ENCODE measurements at regions not wholly inside any gene's neighbourhood (a gene's known extent, or its start where the extent isn't known, plus 50 kb on each side); places are given as distances from the start of the nearest gene placed in this dataset.
"Not testable (repeated sequence)": the region's sequence is repeated elsewhere in the genome, so short reads cannot be mapped to it uniquely, and the experiment has no call there.

DNA sequence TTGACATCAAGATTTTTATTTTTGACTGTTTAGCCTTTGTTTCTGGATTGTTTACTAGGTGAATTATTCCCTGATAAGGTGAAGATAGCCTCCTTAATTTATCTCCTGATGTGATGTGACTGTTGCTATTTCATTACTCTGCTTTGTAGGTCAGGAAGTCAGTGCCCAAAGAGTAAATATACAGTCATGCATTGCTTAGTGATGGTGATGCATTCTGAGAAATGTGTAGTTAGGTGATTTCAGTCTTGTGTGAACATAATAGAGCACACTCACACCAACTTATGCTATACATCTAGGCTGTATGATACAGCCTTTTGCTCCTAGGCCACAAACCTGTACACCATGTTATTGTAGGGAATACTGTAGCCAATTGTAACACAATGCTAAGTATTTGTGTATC, 102.4 kb upstream of the THUMPD2 start:
- no peaks in the 10 kb centered on the region for H3K36me3 Mint-ChIP-seq (ENCODE audit: low read depth)
- TF ChIP-seq CTCF (IDR thresholded peaks at IDR 0.05), result no peak
- peaks cover 3% of the 10 kb centered on the region for H3K27me3 Mint-ChIP-seq (ENCODE audit: low read depth, poor library complexity)
- H3K4me1 Mint-ChIP-seq, result no peaks in the 10 kb centered on the region
- peaks cover 13% of the 10 kb centered on the region for H3K9me3 Mint-ChIP-seq
- H3K27ac Mint-ChIP-seq, result no peak overlapping the region
- no peak for DNase-seq
- H3K4me3 Mint-ChIP-seq, result no peak overlapping the region

- H3K36me3 Mint-ChIP-seq (ENCODE audit: low read depth); H3K27me3 Mint-ChIP-seq (ENCODE audit: low read depth, poor library complexity); H3K4me1 Mint-ChIP-seq; H3K4me3 Mint-ChIP-seq; H3K27ac Mint-ChIP-seq; DNase-seq: not testable (repeated sequence)
- peaks cover 13% of the 10 kb centered on the region for H3K9me3 Mint-ChIP-seq
Measured at GRCh38 chr2:39879001-39879400, 99.9 kb upstream of the THUMPD2 start.

DNA sequence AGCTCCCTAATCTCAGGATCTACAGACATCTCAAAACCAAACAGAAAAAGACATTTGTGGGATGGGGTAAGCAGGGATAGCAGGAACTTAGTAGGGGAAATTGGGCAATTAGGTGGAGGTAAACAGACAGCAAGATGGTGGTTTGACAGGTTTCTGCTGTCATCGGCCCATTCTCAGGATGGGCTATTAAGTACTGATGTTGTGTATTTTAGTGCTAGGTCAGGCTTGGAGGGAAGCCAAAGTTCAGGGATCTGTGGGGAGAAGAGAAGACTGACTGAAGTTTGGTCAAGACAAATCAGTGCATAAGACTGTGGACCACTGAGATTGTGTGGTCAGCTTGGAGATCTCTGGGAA, 96.8 kb upstream of the THUMPD2 start:
- no peak for DNase-seq
- Mint-ChIP-seq H3K27ac (no peak overlapping the region), H3K27me3 (ENCODE audit: low read depth, poor library complexity) (no peaks in the 10 kb centered on the region), H3K36me3 (ENCODE audit: low read depth) (no peaks in the 10 kb centered on the region), H3K4me3 (no peak overlapping the region), H3K9me3 (peaks cover 13% of the 10 kb centered on the region), H3K4me1 (no peaks in the 10 kb centered on the region)
- no peak for TF ChIP-seq CTCF (IDR thresholded peaks at IDR 0.05)

- H3K4me1 Mint-ChIP-seq, result no peaks in the 10 kb centered on the region
- TF ChIP-seq CTCF (IDR thresholded peaks at IDR 0.05), result no peak
- no peaks in the 10 kb centered on the region for H3K27me3 Mint-ChIP-seq (ENCODE audit: low read depth, poor library complexity)
- no peak overlapping the region for H3K27ac Mint-ChIP-seq
- DNase-seq, result no peak
- no peaks in the 10 kb centered on the region for H3K36me3 Mint-ChIP-seq (ENCODE audit: low read depth)
- no peak overlapping the region for H3K4me3 Mint-ChIP-seq
- H3K9me3 Mint-ChIP-seq, result peaks cover 13% of the 10 kb centered on the region
Measured at GRCh38 chr2:39875182-39875913, 96.3 kb upstream of the THUMPD2 start.

DNA sequence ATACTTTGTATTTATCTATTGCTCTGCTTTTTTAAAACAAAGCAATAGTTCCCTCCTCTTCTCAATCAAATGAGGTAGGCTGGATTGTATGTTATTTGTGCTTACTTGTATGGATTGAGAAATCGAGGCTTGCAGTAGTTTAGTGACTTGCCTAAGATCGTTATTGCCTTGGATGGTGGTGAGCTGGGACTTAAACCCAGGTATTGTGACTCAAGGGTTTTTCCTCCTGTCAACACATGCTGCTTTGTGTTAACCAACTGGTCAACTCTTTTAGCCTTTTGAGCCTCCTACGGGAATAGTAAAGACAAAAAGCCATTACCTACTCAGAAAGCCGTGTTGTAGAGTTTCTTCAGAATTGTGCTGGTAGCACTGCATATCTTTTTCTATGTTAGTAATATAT, 95.2 kb upstream of the THUMPD2 start:
- no peaks in the 10 kb centered on the region for H3K36me3 Mint-ChIP-seq (ENCODE audit: low read depth)
- no peak overlapping the region for H3K4me3 Mint-ChIP-seq
- peaks cover 8% of the 10 kb centered on the region for H3K9me3 Mint-ChIP-seq
- no peak overlapping the region for H3K27ac Mint-ChIP-seq
- no peak for TF ChIP-seq CTCF (IDR thresholded peaks at IDR 0.05)
- no peaks in the 10 kb centered on the region for H3K4me1 Mint-ChIP-seq
- no peak for DNase-seq
- H3K27me3 Mint-ChIP-seq (ENCODE audit: low read depth, poor library complexity), result no peaks in the 10 kb centered on the region

DNA sequence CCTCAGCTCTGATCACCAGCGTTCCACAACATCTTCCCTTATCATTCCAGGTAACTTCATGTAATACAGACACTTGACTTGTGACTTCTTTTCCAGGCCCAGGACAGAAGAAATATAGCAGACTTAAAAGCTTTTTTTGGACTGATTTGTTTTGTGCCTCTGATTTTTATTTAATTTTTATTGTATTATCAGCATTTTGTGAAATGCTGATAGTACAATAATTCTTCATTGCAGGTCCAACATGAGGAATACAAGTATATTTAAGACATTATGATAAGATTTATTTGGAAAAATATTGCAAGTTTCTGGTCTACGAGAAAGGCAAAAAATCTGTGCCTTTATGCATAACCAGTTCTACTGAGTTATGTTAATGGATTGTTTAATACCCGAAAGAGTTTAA, 94.5 kb upstream of the THUMPD2 start:
- Mint-ChIP-seq H3K4me1 (no peaks in the 10 kb centered on the region), H3K27ac (no peak overlapping the region), H3K27me3 (ENCODE audit: low read depth, poor library complexity) (no peaks in the 10 kb centered on the region), H3K36me3 (ENCODE audit: low read depth) (no peaks in the 10 kb centered on the region), H3K9me3 (peaks cover 8% of the 10 kb centered on the region), H3K4me3 (no peak overlapping the region)
- no peak for TF ChIP-seq CTCF (IDR thresholded peaks at IDR 0.05)
- DNase-seq, result no peak
